DOHH2 (cell line): ENCODE measurements at regions not wholly inside any gene's neighbourhood (a gene's known extent, or its start where the extent isn't known, plus 50 kb on each side); places are given as distances from the start of the nearest gene placed in this dataset.

Source experiments
- H3F3A ChIP-seq: fragments of 200-600 bp; sonication (generic), shearing (Covaris generic); 2 replicates; pipeline ENCODE4 v1.6.0; 2016; ENCODE audit warnings: antibody characterized with exemption, mild to moderate bottlenecking; ENCODE audit not compliant: control insufficient read depth, insufficient read depth
- H3K27ac ChIP-seq: fragments of 200-600 bp; sonication (generic); 2 replicates; pipeline ENCODE4 v1.5.1; 2014; ENCODE audit warnings: low read depth, mild to moderate bottlenecking, low read length, moderate library complexity
- H3K27me3 ChIP-seq: fragments of 200-600 bp; sonication (generic); 2 replicates; pipeline ENCODE4 v1.6.1; 2014; ENCODE audit warnings: mild to moderate bottlenecking, low read length, mixed read lengths; ENCODE audit not compliant: control insufficient read depth
- H3K36me3 ChIP-seq: fragments of 200-600 bp; sonication (generic); 2 replicates; pipeline ENCODE4 v1.6.1; 2014; ENCODE audit warnings: mild to moderate bottlenecking, low read length, moderate library complexity, mixed read lengths; ENCODE audit not compliant: control insufficient read depth
- H3K4me1 ChIP-seq: fragments of 200-600 bp; sonication (generic); 2 replicates; pipeline ENCODE4 v1.6.1; 2014; ENCODE audit warnings: mild to moderate bottlenecking, low read length, mixed read lengths; ENCODE audit not compliant: control insufficient read depth
- H3K4me2 ChIP-seq: fragments of 200-600 bp; sonication (generic); 2 replicates; pipeline ENCODE4 v1.6.0; 2014; ENCODE audit warnings: mild to moderate bottlenecking, low read length, moderate library complexity
- H3K4me3 ChIP-seq: fragments of 200-600 bp; sonication (generic); 2 replicates; pipeline ENCODE4 v1.5.1; 2014; ENCODE audit warnings: mild to moderate bottlenecking, low read length, mixed read lengths
- H3K79me2 ChIP-seq: fragments of 200-600 bp; sonication (generic); 2 replicates; pipeline ENCODE4 v1.6.1; 2014; ENCODE audit warnings: mild to moderate bottlenecking, low read length, mixed read lengths; ENCODE audit not compliant: control insufficient read depth
- H3K9me2 ChIP-seq: fragments of 200-600 bp; sonication (generic); replicated peaks from 2 replicates; pipeline ENCODE4 v1.6.1; 2014; ENCODE audit warnings: mild to moderate bottlenecking, low read length, mixed read lengths; ENCODE audit not compliant: control insufficient read depth
- H3K9me3 ChIP-seq: fragments of 200-600 bp; sonication (generic); 2 replicates; pipeline ENCODE4 v1.6.1; 2014; ENCODE audit warnings: antibody characterized with exemption, low read length, mixed read lengths; ENCODE audit not compliant: control insufficient read depth, insufficient read depth
- H4K20me1 ChIP-seq: fragments of 200-600 bp; sonication (generic); 2 replicates; pipeline ENCODE4 v1.6.0; 2014; ENCODE audit warnings: low read depth, mild to moderate bottlenecking, antibody characterized with exemption, low read length, moderate library complexity; ENCODE audit not compliant: control insufficient read depth, insufficient read depth
- EZH2phosphoT487 ChIP-seq: fragments of 200-600 bp; sonication (generic); IDR thresholded peaks from 2 replicates; pipeline ENCODE4 v1.6.1; 2017; ENCODE audit warnings: borderline replicate concordance, mild to moderate bottlenecking, antibody characterized with exemption, low read length, moderate library complexity, mixed read lengths
- TF ChIP-seq, protein P1 (sequence below): fragments of 200-600 bp; sonication (generic); IDR thresholded peaks from one replicate; pipeline ENCODE4 v1.5.1; 2014; ENCODE audit warnings: antibody characterized with exemption, mild to moderate bottlenecking, low read depth, low read length; ENCODE audit not compliant: poor library complexity, severe bottlenecking

DNA sequence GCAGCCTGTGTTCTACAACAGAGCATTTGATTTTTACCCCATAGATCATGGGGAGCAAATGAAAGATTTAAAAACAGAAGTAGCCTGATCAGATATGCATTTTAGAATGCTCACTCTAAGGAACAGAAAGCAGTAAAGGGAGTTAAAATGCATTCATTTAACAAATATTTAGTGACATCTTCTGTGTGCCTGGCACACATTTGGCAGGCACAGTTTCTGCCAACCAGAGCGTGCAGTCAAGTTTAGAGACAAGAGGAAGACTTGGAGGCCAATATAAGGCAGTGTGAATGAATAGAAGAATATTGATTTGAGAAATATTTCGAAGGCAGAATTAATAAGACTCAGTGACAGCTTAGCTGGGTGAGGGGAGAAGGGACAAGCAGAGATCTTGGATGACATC, 210.1 kb downstream of the KDR start:
- no peak overlapping the region for H3K4me3 ChIP-seq
- no peaks in the 10 kb centered on the region for H3F3A ChIP-seq
- H3K4me1 ChIP-seq: peaks cover 7% of the 10 kb centered on the region
- no peaks in the 10 kb centered on the region for H4K20me1 ChIP-seq
- no peaks in the 10 kb centered on the region for H3K79me2 ChIP-seq
- H3K27me3 ChIP-seq: no peaks in the 10 kb centered on the region
- no peak overlapping the region for H3K4me2 ChIP-seq
- H3K9me3 ChIP-seq: no peaks in the 10 kb centered on the region
- H3K9me2 ChIP-seq: no peaks in the 10 kb centered on the region
- no peaks in the 10 kb centered on the region for H3K36me3 ChIP-seq
- TF ChIP-seq, protein P1, sequence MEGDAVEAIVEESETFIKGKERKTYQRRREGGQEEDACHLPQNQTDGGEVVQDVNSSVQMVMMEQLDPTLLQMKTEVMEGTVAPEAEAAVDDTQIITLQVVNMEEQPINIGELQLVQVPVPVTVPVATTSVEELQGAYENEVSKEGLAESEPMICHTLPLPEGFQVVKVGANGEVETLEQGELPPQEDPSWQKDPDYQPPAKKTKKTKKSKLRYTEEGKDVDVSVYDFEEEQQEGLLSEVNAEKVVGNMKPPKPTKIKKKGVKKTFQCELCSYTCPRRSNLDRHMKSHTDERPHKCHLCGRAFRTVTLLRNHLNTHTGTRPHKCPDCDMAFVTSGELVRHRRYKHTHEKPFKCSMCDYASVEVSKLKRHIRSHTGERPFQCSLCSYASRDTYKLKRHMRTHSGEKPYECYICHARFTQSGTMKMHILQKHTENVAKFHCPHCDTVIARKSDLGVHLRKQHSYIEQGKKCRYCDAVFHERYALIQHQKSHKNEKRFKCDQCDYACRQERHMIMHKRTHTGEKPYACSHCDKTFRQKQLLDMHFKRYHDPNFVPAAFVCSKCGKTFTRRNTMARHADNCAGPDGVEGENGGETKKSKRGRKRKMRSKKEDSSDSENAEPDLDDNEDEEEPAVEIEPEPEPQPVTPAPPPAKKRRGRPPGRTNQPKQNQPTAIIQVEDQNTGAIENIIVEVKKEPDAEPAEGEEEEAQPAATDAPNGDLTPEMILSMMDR: no peak
- H3K27ac ChIP-seq: no peak overlapping the region

DNA sequence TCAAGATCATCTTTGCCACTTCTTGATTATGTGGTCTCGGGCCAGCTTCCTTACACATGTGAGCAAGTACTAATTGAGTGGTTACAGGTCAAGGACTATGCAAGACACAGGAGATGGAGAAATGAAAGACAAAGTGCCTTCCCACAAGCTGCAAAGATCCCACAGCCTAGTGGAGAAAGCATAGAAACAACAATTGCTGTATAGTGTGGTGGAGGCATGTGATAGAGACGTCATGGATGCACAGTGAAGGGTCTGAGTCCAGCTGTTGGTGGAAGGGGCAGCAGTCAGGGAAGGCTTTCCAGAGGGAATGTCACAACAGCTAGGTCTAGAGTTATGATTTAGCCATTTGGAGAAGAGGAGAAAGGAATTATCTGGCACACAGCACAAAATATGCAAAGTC, 210.6 kb downstream of the KDR start:
- H3K4me3 ChIP-seq: no peak overlapping the region
- H3K79me2 ChIP-seq: no peaks in the 10 kb centered on the region
- no peaks in the 10 kb centered on the region for H3K9me2 ChIP-seq
- TF ChIP-seq, protein P1: no peak
- TF ChIP-seq EZH2phosphoT487: no peak
- H3K4me2 ChIP-seq: no peak overlapping the region
- no peaks in the 10 kb centered on the region for H3K9me3 ChIP-seq
- no peaks in the 10 kb centered on the region for H4K20me1 ChIP-seq
- H3K27me3 ChIP-seq: no peaks in the 10 kb centered on the region
- no peaks in the 10 kb centered on the region for H3K36me3 ChIP-seq
- no peaks in the 10 kb centered on the region for H3F3A ChIP-seq
- H3K4me1 ChIP-seq: peaks cover 12% of the 10 kb centered on the region
- no peak overlapping the region for H3K27ac ChIP-seq

DNA sequence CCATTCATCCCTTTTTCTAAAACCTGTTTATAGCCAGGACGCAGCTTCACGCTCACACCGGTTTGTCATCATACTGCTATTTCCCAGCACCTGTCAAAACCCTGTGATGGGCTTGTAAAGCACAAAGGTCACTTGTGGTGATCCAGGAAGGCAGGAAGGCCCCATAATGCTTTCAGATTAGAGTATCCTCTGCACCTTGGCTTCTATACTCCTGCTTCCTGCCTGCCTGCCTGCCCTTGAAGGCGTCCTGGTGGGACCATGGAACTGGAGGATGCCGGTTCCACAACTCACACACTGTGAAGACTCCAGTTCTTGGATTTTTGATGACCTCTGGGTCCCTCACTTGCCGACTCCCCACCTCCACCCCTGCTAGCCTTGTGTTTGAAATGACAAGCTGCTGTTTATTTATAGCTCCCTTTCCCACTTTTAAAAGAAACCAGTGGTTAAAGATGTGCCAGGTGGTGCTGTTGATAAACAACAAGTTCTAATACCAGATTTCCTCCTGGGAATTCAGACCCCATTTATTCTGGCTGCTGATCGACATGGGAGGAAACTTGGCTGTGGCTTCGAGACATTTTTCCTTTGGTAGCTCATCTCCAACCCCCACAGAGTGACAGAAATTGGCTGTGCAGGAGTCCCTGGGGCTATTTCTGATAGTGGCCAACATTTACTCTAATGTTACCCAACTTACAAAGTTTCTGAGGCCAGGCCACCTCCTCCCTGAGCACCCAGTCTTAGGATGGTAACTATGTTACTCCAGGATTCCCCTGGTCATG, 211.5 kb downstream of the KDR start:
- Histone ChIP-seq H3K4me1 (peaks cover 21% of the 10 kb centered on the region), H4K20me1 (no peaks in the 10 kb centered on the region), H3K79me2 (no peaks in the 10 kb centered on the region), H3K36me3 (no peaks in the 10 kb centered on the region), H3K9me3 (no peaks in the 10 kb centered on the region), H3K4me2 (no peak overlapping the region), H3K4me3 (no peak overlapping the region), H3K27me3 (no peaks in the 10 kb centered on the region), H3F3A (no peaks in the 10 kb centered on the region), H3K27ac (no peak overlapping the region), H3K9me2 (no peaks in the 10 kb centered on the region)
- no peak for TF ChIP-seq EZH2phosphoT487
- TF ChIP-seq, protein P1: no peak
